ENCODE measurements at regions not wholly inside any gene's neighbourhood (a gene's known extent, or its start where the extent isn't known, plus 50 kb on each side); places are given as distances from the start of the nearest gene placed in this dataset.

DNA sequence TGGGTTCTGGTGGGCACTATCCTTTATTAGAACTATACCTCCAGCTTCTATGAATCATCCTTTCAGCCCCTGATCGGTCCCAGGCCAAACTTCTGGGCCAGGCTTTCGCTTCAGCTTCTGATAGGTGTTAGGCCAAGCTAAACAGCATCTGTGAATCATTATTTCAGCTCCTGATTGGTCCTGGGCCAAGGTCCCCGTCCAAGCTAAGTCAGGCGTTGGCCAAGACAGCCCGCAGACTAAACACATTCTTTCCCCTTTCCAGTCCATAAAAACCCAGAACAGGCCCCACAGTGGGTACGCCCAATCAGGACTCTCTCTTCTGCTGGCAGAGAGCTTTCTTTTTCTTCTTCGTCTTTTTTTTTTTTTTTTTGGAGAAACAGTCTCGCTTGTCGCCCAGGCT lies 1808.9 kb upstream of the SEL1L start:
- intact Hi-C loops (cut with DNase I): no loop called here
- H3K27ac ChIP-seq (ENCODE audit: low read depth in 1 of 2, low read length in 2 of 2): no peak overlapping the region
- WGBS, 2 donors: 2 to 6% methylated on average over 9 of the region's 9 CpGs
- H3K36me3 ChIP-seq (ENCODE audit: control insufficient read depth in 1 of 2, insufficient read depth in 2 of 2, low read length in 1 of 2): no peaks in the 10 kb centered on the region
- ATAC-seq (ENCODE audit: low FRiP score) (peak; percentile 79), DNase-seq (peak; percentile 84 to 86)
- no peaks in the 10 kb centered on the region for H3K4me1 ChIP-seq (ENCODE audit: control insufficient read depth in 1 of 2, insufficient read depth in 2 of 2, low read length in 2 of 2)
- H3K9me3 ChIP-seq (ENCODE audit: control insufficient read depth, low read length): no peaks in the 10 kb centered on the region
- H3K27me3 ChIP-seq (ENCODE audit: control insufficient read depth in 1 of 2, insufficient read depth in 2 of 2, low read length in 1 of 2): no peaks in the 10 kb centered on the region
- H3K4me3 ChIP-seq (ENCODE audit: low read length in 2 of 2): no peak overlapping the region

DNA sequence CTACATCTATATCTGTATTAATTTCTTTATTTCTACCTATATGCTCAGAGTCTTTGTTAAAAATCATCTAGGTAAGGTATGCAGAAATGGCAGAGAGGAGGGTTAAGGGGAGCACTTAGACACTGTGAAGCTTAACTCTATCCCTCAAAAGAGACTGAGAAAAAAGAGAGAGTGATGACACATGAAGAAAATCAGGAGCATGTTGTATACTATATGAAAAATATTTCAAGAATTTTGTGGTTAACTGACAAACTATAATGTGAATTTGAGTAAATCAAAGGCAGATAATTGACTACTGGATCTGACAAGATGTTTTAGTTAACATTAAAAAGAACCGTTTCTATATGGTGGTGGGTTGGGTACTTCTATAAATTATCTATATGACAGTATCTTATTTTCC lies 1814.2 kb upstream of the SEL1L start:
- Histone ChIP-seq H3K4me1 (ENCODE audit: control insufficient read depth in 1 of 2, insufficient read depth in 2 of 2, low read length in 2 of 2) (no peaks in the 10 kb centered on the region), H3K9me3 (ENCODE audit: control insufficient read depth, low read length) (no peaks in the 10 kb centered on the region), H3K4me3 (ENCODE audit: low read length in 2 of 2) (no peak overlapping the region), H3K27me3 (ENCODE audit: control insufficient read depth in 1 of 2, insufficient read depth in 2 of 2, low read length in 1 of 2) (no peaks in the 10 kb centered on the region), H3K36me3 (ENCODE audit: control insufficient read depth in 1 of 2, insufficient read depth in 2 of 2, low read length in 1 of 2) (no peaks in the 10 kb centered on the region), H3K27ac (ENCODE audit: low read depth in 1 of 2, low read length in 2 of 2) (no peak overlapping the region)
- 15 to 21% methylated on average over 1 of the region's 1 CpG for WGBS, 2 donors
- intact Hi-C loops (cut with DNase I): no loop called here
- DNase-seq (no peak), ATAC-seq (ENCODE audit: low FRiP score) (no peak)

GRCh38 chr14:83355609-83356008 lies 1822.0 kb upstream of the SEL1L start:
- H3K36me3 ChIP-seq (ENCODE audit: control insufficient read depth in 1 of 2, insufficient read depth in 2 of 2, low read length in 1 of 2): no peaks in the 10 kb centered on the region
- H3K9me3 ChIP-seq (ENCODE audit: control insufficient read depth, low read length): no peaks in the 10 kb centered on the region
- DNase-seq: no peak
- no peak overlapping the region for H3K4me3 ChIP-seq (ENCODE audit: low read length in 2 of 2)
- no peaks in the 10 kb centered on the region for H3K27me3 ChIP-seq (ENCODE audit: control insufficient read depth in 1 of 2, insufficient read depth in 2 of 2, low read length in 1 of 2)
- intact Hi-C loops (cut with DNase I): no loop called here
- H3K27ac ChIP-seq (ENCODE audit: low read depth in 1 of 2, low read length in 2 of 2): no peak overlapping the region
- H3K4me1 ChIP-seq (ENCODE audit: control insufficient read depth in 1 of 2, insufficient read depth in 2 of 2, low read length in 2 of 2): no peaks in the 10 kb centered on the region
- 91 to 93% methylated on average over 2 of the region's 2 CpGs for WGBS, 2 donors
- ATAC-seq (ENCODE audit: low FRiP score): no peak

- DNase-seq (no peak), ATAC-seq (ENCODE audit: low FRiP score) (no peak)
- 95 to 97% methylated on average over 5 of the region's 5 CpGs for WGBS, 2 donors
- H3K27me3 ChIP-seq (ENCODE audit: control insufficient read depth in 1 of 2, insufficient read depth in 2 of 2, low read length in 1 of 2): no peaks in the 10 kb centered on the region
- H3K9me3 ChIP-seq (ENCODE audit: control insufficient read depth, low read length): no peaks in the 10 kb centered on the region
- no peaks in the 10 kb centered on the region for H3K36me3 ChIP-seq (ENCODE audit: control insufficient read depth in 1 of 2, insufficient read depth in 2 of 2, low read length in 1 of 2)
- H3K27ac ChIP-seq (ENCODE audit: low read depth in 1 of 2, low read length in 2 of 2): no peak overlapping the region
- intact Hi-C loops (cut with DNase I): no loop called here
- no peak overlapping the region for H3K4me3 ChIP-seq (ENCODE audit: low read length in 2 of 2)
- H3K4me1 ChIP-seq (ENCODE audit: control insufficient read depth in 1 of 2, insufficient read depth in 2 of 2, low read length in 2 of 2): no peaks in the 10 kb centered on the region
Observed at GRCh38 chr14:83356080-83356479, 1822.4 kb upstream of the SEL1L start.

DNA sequence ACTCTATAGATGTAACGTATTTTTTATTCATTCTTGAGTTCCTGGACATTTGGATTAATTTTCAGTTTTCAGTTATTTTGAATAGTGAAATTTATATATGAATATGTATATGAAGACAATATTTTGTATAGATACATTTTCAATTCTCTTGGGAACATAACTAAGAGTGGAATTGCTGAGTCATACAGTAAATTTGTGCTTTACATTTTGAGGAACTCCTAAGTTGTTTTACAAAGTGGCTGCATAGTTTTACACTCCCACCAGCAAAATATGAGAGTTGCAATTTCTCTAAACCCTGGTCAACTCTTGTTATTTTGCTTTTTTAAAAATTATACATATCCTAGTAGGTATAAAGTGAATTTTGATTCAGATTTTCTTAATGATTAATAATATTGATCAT lies 1838.6 kb upstream of the SEL1L start:
- H3K27me3 ChIP-seq (ENCODE audit: control insufficient read depth in 1 of 2, insufficient read depth in 2 of 2, low read length in 1 of 2): no peaks in the 10 kb centered on the region
- ATAC-seq (ENCODE audit: low FRiP score) (no peak), DNase-seq (no peak)
- WGBS, 2 donors: 81 to 86% methylated on average over 1 of the region's 1 CpG
- H3K36me3 ChIP-seq (ENCODE audit: control insufficient read depth in 1 of 2, insufficient read depth in 2 of 2, low read length in 1 of 2): no peaks in the 10 kb centered on the region
- no peaks in the 10 kb centered on the region for H3K9me3 ChIP-seq (ENCODE audit: control insufficient read depth, low read length)
- no peaks in the 10 kb centered on the region for H3K4me1 ChIP-seq (ENCODE audit: control insufficient read depth in 1 of 2, insufficient read depth in 2 of 2, low read length in 2 of 2)
- intact Hi-C loops (cut with DNase I): no loop called here
- H3K4me3 ChIP-seq (ENCODE audit: low read length in 2 of 2): no peak overlapping the region
- no peak overlapping the region for H3K27ac ChIP-seq (ENCODE audit: low read depth in 1 of 2, low read length in 2 of 2)

GRCh38 chr14:83379436-83379835 lies 1845.8 kb upstream of the SEL1L start:
- ATAC-seq (ENCODE audit: low FRiP score) (no peak), DNase-seq (no peak)
- WGBS, 2 donors: 38 to 50% methylated on average over 3 of the region's 3 CpGs
- intact Hi-C loops (cut with DNase I): no loop called here
- H3K9me3 ChIP-seq (ENCODE audit: control insufficient read depth, low read length): no peaks in the 10 kb centered on the region
- no peak overlapping the region for H3K4me3 ChIP-seq (ENCODE audit: low read length in 2 of 2)
- H3K27me3 ChIP-seq (ENCODE audit: control insufficient read depth in 1 of 2, insufficient read depth in 2 of 2, low read length in 1 of 2): no peaks in the 10 kb centered on the region
- H3K36me3 ChIP-seq (ENCODE audit: control insufficient read depth in 1 of 2, insufficient read depth in 2 of 2, low read length in 1 of 2): no peaks in the 10 kb centered on the region
- H3K27ac ChIP-seq (ENCODE audit: low read depth in 1 of 2, low read length in 2 of 2): no peak overlapping the region
- H3K4me1 ChIP-seq (ENCODE audit: control insufficient read depth in 1 of 2, insufficient read depth in 2 of 2, low read length in 2 of 2): no peaks in the 10 kb centered on the region

DNA sequence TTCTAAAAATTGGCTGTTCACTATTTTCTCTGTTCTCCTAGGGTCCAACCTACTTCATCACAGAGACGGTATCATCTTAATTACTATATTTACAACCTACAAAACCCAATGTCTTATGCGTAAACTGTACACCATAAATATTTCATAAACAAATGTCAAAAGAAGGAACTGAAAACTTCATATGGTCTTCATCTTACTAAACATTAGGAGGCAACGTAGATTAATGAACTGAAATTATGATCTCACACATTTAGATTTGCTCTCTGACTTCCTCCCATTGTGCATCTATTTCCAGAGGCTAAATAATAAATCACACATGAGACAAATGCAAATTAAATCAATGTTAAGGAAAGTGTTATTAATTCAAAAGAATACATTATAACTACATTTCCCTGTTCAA lies 1850.6 kb upstream of the SEL1L start:
- intact Hi-C loops (cut with DNase I): no loop called here
- 92 to 93% methylated on average over 3 of the region's 3 CpGs for WGBS, 2 donors
- ATAC-seq (ENCODE audit: low FRiP score) (no peak), DNase-seq (no peak)
- Histone ChIP-seq H3K27me3 (ENCODE audit: control insufficient read depth in 1 of 2, insufficient read depth in 2 of 2, low read length in 1 of 2) (no peaks in the 10 kb centered on the region), H3K36me3 (ENCODE audit: control insufficient read depth in 1 of 2, insufficient read depth in 2 of 2, low read length in 1 of 2) (no peaks in the 10 kb centered on the region), H3K9me3 (ENCODE audit: control insufficient read depth, low read length) (no peaks in the 10 kb centered on the region), H3K27ac (ENCODE audit: low read depth in 1 of 2, low read length in 2 of 2) (no peak overlapping the region), H3K4me1 (ENCODE audit: control insufficient read depth in 1 of 2, insufficient read depth in 2 of 2, low read length in 2 of 2) (no peaks in the 10 kb centered on the region), H3K4me3 (ENCODE audit: low read length in 2 of 2) (no peak overlapping the region)

DNA sequence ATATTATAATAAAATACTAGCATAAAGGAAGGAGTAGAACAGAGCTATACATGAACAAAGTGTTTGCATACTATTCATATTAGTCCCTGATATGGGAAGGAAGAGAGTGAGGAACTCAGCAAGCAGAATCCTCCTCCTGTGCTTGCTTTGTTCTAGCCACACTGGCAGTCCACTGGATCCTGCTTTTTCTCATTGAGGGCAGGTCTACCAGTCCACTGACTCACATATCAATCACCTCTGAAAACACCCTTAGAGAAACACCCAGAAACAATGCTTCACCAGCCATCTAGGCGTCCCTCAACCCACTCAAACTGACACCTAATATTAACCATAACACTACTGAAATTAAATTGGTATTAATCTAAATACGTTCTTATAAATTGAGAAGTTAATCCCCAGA lies 1861.7 kb upstream of the SEL1L start:
- H3K9me3 ChIP-seq (ENCODE audit: control insufficient read depth, low read length): no peaks in the 10 kb centered on the region
- H3K27ac ChIP-seq (ENCODE audit: low read depth in 1 of 2, low read length in 2 of 2): no peak overlapping the region
- H3K4me1 ChIP-seq (ENCODE audit: control insufficient read depth in 1 of 2, insufficient read depth in 2 of 2, low read length in 2 of 2): no peaks in the 10 kb centered on the region
- DNase-seq (no peak), ATAC-seq (ENCODE audit: low FRiP score) (no peak)
- no peaks in the 10 kb centered on the region for H3K27me3 ChIP-seq (ENCODE audit: control insufficient read depth in 1 of 2, insufficient read depth in 2 of 2, low read length in 1 of 2)
- intact Hi-C loops (cut with DNase I): no loop called here
- H3K36me3 ChIP-seq (ENCODE audit: control insufficient read depth in 1 of 2, insufficient read depth in 2 of 2, low read length in 1 of 2): no peaks in the 10 kb centered on the region
- WGBS, 2 donors: 77 to 81% methylated on average over 2 of the region's 2 CpGs
- no peak overlapping the region for H3K4me3 ChIP-seq (ENCODE audit: low read length in 2 of 2)

DNA sequence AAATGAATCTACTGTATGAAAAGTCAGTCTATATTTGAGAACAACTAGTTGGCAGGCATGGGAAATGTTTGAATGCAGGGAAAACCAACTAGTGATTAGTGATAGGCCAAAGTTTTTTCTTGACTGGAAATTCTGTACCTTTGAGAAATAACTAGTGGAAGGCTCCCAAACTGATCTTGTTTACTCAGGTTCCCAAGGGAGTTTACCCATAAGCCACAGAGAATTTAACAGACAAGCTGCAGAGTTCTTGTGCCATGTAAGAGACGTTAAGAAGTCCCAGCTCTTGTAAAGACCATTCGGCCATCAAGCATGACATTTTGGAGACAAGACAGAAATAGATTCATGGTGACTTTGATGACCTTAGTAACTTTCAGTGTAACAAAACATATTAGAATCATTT lies 1882.8 kb upstream of the SEL1L start:
- no peaks in the 10 kb centered on the region for H3K36me3 ChIP-seq (ENCODE audit: control insufficient read depth in 1 of 2, insufficient read depth in 2 of 2, low read length in 1 of 2)
- H3K27ac ChIP-seq (ENCODE audit: low read depth in 1 of 2, low read length in 2 of 2): no peak overlapping the region
- no peaks in the 10 kb centered on the region for H3K9me3 ChIP-seq (ENCODE audit: control insufficient read depth, low read length)
- no peak for DNase-seq
- intact Hi-C loops (cut with DNase I): no loop called here
- no peak for ATAC-seq (ENCODE audit: low FRiP score)
- WGBS, 2 donors: 37 to 38% methylated on average over 2 of the region's 2 CpGs
- no peak overlapping the region for H3K4me3 ChIP-seq (ENCODE audit: low read length in 2 of 2)
- H3K27me3 ChIP-seq (ENCODE audit: control insufficient read depth in 1 of 2, insufficient read depth in 2 of 2, low read length in 1 of 2): no peaks in the 10 kb centered on the region
- no peaks in the 10 kb centered on the region for H3K4me1 ChIP-seq (ENCODE audit: control insufficient read depth in 1 of 2, insufficient read depth in 2 of 2, low read length in 2 of 2)

Data from aorta (tissue), 5 donors.